ENCODE measurements at regions not wholly inside any gene's neighbourhood (a gene's known extent, or its start where the extent isn't known, plus 50 kb on each side); places are given as distances from the start of the nearest gene placed in this dataset.

GRCh38 chr13:70941454-70941853 is 833.2 kb upstream of the KLHL1 start:
- TF ChIP-seq POLR2A (IDR thresholded peaks at IDR 0.05): no peak
- TF ChIP-seq CTCF (IDR thresholded peaks at IDR 0.05): no peak
- intact Hi-C loops (cut with DNase I): no loop called here
- H3K27me3 ChIP-seq: no peaks in the 10 kb centered on the region
- H3K36me3 ChIP-seq (replicated peaks in 1 of 2): no peaks in the 10 kb centered on the region
- H3K4me3 ChIP-seq: no peak overlapping the region
- DNase-seq: no peak
- 43 to 51% (median 48%) methylated on average over 1 of the region's 1 CpG for whole genome bisulfite sequencing, 4 donors
- H3K27ac ChIP-seq: no peak overlapping the region
- H3K9me3 ChIP-seq (replicated peaks in 1 of 3): no peaks in the 10 kb centered on the region
- H3K4me1 ChIP-seq (replicated peaks in 1 of 2): no peaks in the 10 kb centered on the region

- no peak overlapping the region for H3K27ac ChIP-seq
- no peaks in the 10 kb centered on the region for H3K27me3 ChIP-seq
- TF ChIP-seq CTCF (IDR thresholded peaks at IDR 0.05) (no peak), POLR2A (IDR thresholded peaks at IDR 0.05) (no peak)
- no peaks in the 10 kb centered on the region for H3K9me3 ChIP-seq (replicated peaks in 1 of 3)
- H3K36me3 ChIP-seq (replicated peaks in 1 of 2): no peaks in the 10 kb centered on the region
- 87 to 93% (median 89%) methylated on average over 1 of the region's 1 CpG for WGBS, 4 donors
- no peak for DNase-seq
- intact Hi-C loops (cut with DNase I): no loop called here
- H3K4me3 ChIP-seq: no peak overlapping the region
- H3K4me1 ChIP-seq (replicated peaks in 1 of 2): no peaks in the 10 kb centered on the region
Observed at GRCh38 chr13:70938462-70938861, 830.2 kb upstream of the KLHL1 start.

- Histone ChIP-seq H3K4me1 (replicated peaks in 1 of 2) (no peaks in the 10 kb centered on the region), H3K27me3 (no peaks in the 10 kb centered on the region), H3K27ac (no peak overlapping the region), H3K36me3 (replicated peaks in 1 of 2) (no peaks in the 10 kb centered on the region), H3K9me3 (replicated peaks in 1 of 3) (no peaks in the 10 kb centered on the region), H3K4me3 (no peak overlapping the region)
- WGBS, 4 donors: 83 to 89% (median 85%) methylated on average over 3 of the region's 3 CpGs
- intact Hi-C loops (cut with DNase I): no loop called here
- no peak for DNase-seq
- TF ChIP-seq CTCF (IDR thresholded peaks at IDR 0.05): no peak
- TF ChIP-seq POLR2A (IDR thresholded peaks at IDR 0.05): no peak
Observed at GRCh38 chr13:70932511-70932910, 824.3 kb upstream of the KLHL1 start.

- intact Hi-C loops (cut with DNase I): no loop called here
- H3K36me3 ChIP-seq (replicated peaks in 1 of 2): no peaks in the 10 kb centered on the region
- no peak for DNase-seq
- no peak overlapping the region for H3K4me3 ChIP-seq
- TF ChIP-seq POLR2A (IDR thresholded peaks at IDR 0.05): no peak
- TF ChIP-seq CTCF (IDR thresholded peaks at IDR 0.05): no peak
- H3K9me3 ChIP-seq (replicated peaks in 1 of 3): no peaks in the 10 kb centered on the region
- WGBS, 4 donors: 79 to 92% (median 86%) methylated on average over 33 to 38 of the region's 38 CpGs
- no peaks in the 10 kb centered on the region for H3K27me3 ChIP-seq
- H3K4me1 ChIP-seq (replicated peaks in 1 of 2): no peaks in the 10 kb centered on the region
- H3K27ac ChIP-seq: no peak overlapping the region
Observed at GRCh38 chr13:70923863-70924752, 815.9 kb upstream of the KLHL1 start.
